NCI-H2196 (cell line): ENCODE measurements at regions not wholly inside any gene's neighbourhood (a gene's known extent, or its start where the extent isn't known, plus 50 kb on each side); places are given as distances from the start of the nearest gene placed in this dataset.
"Not testable (repeated sequence)": the region's sequence is repeated elsewhere in the genome, so short reads cannot be mapped to it uniquely, and the experiment has no call there.

ENCODE experiments used
- DNase-seq: peaks from one replicate; lab custom pipeline; 2025; ENCODE audit not compliant: unreplicated experiment; lab: John Stamatoyannopoulos, UW

GRCh38 chr14:101254805-101255764 is 306.2 kb upstream of the DIO3 start:
- no peak for DNase-seq

DNA sequence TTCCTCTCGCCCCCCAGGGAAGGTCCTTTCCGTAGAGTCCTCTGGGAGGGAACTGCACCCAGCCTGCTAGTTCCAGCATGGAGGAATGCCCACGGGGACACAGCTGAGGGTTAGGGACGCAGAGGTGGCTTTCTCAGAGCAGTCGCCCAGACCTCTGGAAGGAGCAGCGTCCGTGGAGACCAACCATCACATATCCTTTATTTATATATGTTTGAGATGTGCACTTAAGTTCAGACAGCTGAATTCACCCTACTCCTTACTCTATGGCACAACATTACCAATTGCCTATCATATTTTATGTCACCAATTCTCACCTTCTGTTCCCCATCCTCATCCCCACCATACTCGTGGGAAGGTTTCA is 305.6 kb upstream of the DIO3 start:
- DNase-seq = no peak

DNA sequence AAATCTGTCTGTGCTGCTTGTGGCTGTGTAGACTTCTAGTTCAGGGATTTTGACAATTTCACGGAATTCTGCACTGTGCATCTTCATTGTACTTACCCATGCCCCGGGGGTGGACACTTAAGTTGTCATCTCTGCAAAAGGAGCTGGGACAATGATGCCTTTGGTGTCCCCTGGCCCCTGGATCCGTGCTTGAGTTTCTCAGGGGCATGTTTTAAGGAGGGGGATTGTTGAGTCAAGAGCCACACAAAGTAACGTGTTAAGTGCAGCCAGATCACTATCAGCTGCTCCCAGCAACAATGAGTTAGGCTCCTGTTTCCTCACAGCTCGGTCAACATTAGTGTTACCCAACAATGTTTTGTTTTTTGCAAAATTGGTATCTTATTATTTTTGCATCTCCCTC is 305.0 kb upstream of the DIO3 start:
- DNase-seq = no peak

DNA sequence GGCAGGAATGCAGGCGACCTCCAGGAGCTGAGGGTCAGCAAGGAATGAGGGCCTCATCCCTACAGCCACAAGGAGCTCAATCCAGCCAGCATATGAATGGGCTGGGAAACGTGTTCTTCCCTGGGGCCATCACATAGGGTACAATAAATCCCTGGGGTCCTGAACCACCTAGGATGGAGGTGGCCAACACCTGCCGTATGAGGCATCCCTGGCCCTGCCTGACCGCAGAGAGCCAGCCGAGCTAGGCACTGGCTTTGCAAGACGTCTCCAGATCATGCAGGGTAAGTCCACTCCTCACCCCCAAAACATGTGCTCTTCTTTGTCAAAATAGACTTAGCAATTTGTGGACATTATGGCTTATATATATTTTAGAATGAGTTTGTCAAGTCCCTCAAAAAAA is 303.7 kb upstream of the DIO3 start:
- no peak for DNase-seq

DNA sequence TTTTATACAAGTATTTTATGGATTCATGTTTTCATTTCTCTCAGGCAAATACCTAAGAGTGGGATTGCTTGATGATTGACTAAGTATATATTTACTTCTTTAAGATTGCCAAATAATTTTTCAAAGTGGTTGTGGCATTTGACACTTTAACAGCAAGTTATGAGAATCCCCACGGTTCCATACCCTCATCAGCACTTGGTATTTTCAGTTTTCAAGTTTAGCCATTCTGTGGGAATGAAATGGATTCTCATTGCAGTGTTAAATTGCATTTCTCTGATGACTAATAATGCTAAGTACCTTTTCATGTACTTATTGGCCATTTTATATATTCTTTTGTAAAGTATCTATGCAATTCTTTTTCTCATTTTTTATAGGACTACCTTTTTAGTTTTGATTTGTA is 301.5 kb upstream of the DIO3 start:
- no peak for DNase-seq

DNA sequence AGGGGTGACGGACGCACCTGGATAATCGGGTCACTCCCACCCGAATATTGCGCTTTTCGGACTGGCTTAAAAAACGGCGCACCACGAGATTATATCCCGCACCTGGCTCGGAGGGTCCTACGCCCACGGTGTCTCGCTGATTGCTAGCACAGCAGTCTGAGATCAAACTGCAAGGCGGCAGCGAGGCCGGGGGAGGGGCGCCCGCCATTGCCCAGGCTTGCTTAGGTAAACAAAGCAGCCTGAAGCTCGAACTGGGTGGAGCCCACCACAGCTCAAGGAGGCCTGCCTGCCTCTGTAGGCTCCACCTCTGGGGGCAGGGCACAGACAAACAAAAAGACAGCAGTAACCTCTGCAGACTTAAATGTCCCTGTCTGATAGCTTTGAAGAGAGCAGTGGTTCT is 294.9 kb upstream of the DIO3 start:
- not testable (repeated sequence) for DNase-seq

- DNase-seq = no peak
Measured at GRCh38 chr14:101273091-101273490, 288.2 kb upstream of the DIO3 start.

- no peak for DNase-seq
Measured at GRCh38 chr14:101276309-101277091, 284.8 kb upstream of the DIO3 start.

GRCh38 chr14:101282418-101282817 is 278.9 kb upstream of the DIO3 start:
- no peak for DNase-seq

DNA sequence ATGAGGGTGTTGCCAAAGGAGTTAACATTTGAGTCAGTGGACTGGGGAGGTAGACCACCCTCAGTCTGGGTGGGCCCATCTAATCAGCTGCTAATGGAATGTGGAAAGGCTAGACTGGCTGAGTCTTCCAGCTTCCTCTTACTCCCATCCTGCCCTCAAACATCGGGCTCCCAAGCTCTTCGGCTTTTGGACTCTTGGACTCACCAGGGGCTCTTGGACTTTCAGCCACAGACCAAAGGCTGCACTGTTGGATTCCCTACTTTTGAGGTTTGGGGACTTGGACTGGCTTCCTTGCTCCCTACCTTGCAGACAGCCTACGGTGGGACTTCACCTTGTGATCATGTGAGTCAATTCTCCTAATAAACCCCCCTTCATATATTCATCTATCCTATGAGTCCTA is 276.6 kb upstream of the DIO3 start:
- DNase-seq = no peak

DNA sequence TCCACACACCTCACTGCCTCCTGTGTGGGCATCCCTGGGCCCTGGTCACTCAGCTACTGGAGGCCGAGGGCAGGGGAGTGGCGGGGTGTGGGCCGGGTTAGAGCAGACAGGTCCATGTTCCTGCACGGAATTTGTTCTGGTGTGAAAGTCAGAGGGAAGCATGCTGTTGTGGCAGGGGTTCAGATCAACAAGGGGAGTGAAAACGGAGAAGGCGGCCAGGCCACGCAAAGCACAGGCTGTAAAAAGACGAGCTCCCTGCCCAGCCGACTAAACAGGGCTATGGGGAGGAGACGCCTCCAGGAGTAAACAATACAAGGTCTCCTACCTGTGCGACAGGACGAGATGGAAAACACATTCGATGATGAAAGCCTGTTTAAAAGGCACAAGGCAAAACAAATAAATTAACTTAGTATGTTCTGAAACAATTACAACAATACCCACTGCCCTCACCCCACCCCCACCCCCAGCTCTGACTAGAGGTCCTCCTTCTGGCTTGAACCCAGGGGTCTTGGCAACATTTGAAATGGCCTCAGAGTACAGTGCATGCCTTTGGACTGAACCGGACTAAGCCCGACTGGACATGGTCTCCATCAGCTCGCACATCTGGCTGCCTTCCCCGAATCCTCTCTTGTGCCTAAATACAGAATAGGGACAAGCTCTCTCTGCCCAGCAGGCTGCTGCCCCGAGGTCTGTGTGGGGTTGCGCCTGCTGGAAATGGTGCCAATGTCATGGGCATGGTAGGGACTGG is 274.9 kb upstream of the DIO3 start:
- DNase-seq = no peak

DNA sequence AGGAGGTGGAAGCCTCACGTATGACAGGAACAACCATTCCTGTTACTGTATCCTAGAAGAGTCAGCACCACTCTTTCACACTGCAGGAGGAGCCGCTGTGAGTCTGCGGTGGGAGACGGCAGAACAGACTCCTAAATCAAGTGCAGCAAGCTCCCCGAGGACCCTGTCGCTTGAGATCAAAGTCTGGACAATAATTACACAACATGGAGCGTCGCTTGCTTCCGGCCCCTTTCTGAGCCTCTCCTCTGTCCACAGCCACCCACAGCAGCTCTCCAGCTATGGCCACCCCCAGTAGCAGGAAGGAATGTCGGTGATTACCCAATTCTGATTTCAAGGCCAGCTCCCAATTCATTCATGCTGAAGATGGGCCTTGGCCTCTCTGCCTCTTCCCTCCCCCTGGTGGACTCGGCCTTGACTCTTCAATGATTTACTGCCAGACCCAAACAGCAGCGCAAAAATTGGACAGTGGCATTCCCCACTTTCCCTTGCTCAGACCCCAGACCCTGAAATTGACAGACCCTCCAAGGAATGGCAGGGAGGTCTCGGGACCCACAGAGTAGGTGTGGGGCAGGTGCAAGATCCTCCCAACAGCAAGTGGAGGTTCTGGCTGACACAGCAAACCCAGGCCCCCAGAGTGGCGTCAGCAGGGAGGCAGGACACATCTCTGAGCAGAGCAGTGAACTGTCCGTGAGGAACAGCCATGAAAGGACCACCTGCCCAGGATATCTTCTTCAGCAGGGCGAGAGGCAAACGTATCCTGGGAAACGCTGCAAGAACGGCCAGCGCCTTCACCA is 272.7 kb upstream of the DIO3 start:
- DNase-seq = no peak

DNA sequence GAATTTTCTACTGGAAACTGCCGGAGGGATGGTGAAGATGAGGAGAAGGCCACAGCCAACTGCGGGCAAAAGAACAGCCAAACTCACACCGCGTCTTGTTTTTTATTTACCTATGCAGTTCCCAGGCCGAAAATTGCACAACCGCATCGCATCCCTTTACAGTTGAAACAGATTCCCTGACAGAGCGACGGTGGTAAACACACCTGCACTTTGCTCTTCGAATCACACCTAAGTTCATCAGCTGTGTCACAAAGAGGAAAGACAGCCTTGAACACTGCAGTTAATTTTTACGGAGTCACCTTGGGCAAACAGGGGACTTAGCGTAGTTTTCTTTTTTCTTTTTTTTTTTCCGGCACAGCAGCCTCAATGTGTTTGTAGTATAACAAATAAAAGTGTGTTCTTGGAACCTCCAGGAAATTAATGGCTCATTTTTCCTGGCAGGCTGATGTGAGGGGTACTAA is 272.0 kb upstream of the DIO3 start:
- no peak for DNase-seq

GRCh38 chr14:101289911-101290310 is 271.4 kb upstream of the DIO3 start:
- no peak for DNase-seq

GRCh38 chr14:101290611-101291010 is 270.7 kb upstream of the DIO3 start:
- no peak for DNase-seq

DNA sequence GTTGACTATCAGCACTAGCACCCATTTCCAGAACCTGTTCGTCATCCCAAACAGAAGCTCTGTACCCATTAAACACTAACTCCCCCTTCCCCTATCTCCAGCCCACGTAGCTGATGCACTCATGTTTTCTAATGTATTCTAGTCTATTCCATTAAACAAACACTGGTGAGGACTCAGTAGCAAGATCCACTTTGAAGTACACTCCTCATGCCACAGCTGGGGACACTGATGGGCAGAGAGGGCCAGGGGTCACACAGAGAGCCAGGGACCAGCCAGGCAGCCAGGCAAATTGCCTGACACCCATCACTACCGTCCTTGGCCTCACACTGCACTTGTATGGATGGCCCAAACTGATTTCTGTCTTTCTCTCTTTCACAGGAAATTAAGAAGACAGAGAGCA is 269.9 kb upstream of the DIO3 start:
- no peak for DNase-seq

GRCh38 chr14:101292448-101292847 is 268.8 kb upstream of the DIO3 start:
- no peak for DNase-seq

DNA sequence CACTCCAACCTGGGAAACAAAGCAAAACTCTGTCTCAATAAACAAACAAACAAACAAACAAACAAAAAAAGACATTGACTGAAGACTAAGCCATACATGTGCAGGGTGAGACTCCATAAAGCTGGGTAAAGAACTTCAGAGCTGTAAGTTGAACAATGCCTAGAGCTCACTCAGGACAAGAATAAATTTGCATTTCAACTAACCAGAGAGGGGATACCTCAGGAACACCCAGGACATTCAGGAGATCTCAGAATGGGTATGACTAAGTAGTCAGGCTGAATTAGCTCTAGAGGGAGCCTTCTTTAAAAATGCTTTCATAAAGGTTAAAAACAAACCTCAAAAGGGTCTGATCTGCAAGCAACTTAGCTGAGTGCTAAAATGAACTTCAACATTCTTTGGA is 267.7 kb upstream of the DIO3 start:
- DNase-seq = no peak

- no peak for DNase-seq
Measured at GRCh38 chr14:101294136-101294535, 267.2 kb upstream of the DIO3 start.

GRCh38 chr14:101299781-101300180 is 261.5 kb upstream of the DIO3 start:
- not testable (repeated sequence) for DNase-seq

DNA sequence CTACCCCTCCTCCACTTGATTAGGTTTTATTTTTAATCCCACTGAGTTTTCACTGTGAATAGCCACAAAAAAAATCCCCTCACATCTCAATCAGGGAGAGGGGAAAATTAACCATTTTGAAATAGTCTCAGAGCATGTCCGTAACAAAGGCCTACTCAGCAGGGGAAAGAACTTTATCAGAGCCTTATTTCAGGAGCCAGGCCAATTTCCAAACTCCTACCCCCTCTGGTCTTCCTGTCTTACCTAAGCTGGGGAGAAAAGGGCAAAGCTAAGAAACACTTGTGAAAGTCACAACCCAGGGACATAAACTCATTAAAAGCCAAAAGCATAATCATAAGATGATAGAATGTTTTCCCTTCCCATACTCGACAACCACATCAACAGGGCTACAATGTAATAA is 260.3 kb upstream of the DIO3 start:
- no peak for DNase-seq
